HepG2 (cell line): ENCODE measurements at regions not wholly inside any gene's neighbourhood (a gene's known extent, or its start where the extent isn't known, plus 50 kb on each side); places are given as distances from the start of the nearest gene placed in this dataset.

ENCODE experiments used
- ATAC-seq: fragments of 200-7000 bp; cut with Tn5 transposase; 3 replicates; pipeline ENCODE4 v1.9.1; 2020; ENCODE audit warnings: mild to moderate bottlenecking, moderate library complexity
- BruUV-seq: library from RNA; stranded (reverse); fragments of 400-500 nt; replicated peaks from 2 replicates; lab custom pipeline; 2021; lab: Mats Ljungman, UMichigan
- CTCF ChIA-PET: fragments of 300-600 bp; formaldehyde crosslinking; extraction: SDS; loops from one replicate; lab custom pipeline; 2021; ENCODE audit warnings: low total read pairs, inconsistent platforms, low intra/inter-chr PET ratio; lab: Yijun Ruan, JAX
- POLR2A ChIA-PET: fragments of 350-600 bp; sonication (Branson Sonifier 250); formaldehyde crosslinking; loops from one replicate; lab custom pipeline; 2020; ENCODE audit warnings: antibody characterized with exemption, inconsistent platforms; lab: Yijun Ruan, JAX
- DNase-seq: peaks from one replicate; pipeline ENCODE4 v3.0.0-alpha.2; 2015; ENCODE audit warnings: low spot score
- FAIRE-seq: peaks from 3 replicates; lab custom pipeline; 2011; peaks lifted over from hg19 to GRCh38; lab: Jason Lieb, UNC
- H2AFZ ChIP-seq: one replicate; pipeline ENCODE4 v1.6.1; 2011; ENCODE audit warnings: low read length, inconsistent platforms
- H3K27ac ChIP-seq: fragments of 300-600 bp; 3 replicates; pipeline ENCODE4 v1.8.0; 2011; ENCODE audit warnings: mixed run types, mild to moderate bottlenecking, mixed read lengths, low read length, inconsistent platforms; ENCODE audit not compliant: insufficient read depth; ENCODE audit errors: extremely low read length
- H3K27me3 ChIP-seq, 2 experiments: fragments of 200-600 bp in 1 of 2; 2 replicates in 1 of 2; 3 replicates in 1 of 2; pipeline versions ENCODE4 v1.6.0 to v1.8.0; 2011; ENCODE audit warnings: low read length in 2 of 2, mild to moderate bottlenecking in 2 of 2, moderate library complexity in 2 of 2, inconsistent platforms in 1 of 2; ENCODE audit not compliant: insufficient read depth in 2 of 2, control insufficient read depth in 1 of 2
- H3K36me3 ChIP-seq, 2 experiments: fragments of 200-600 bp in 1 of 2; replicated peaks in 1 of 2; 2 replicates in 1 of 2; 3 replicates in 1 of 2; pipeline versions ENCODE4 v1.5.1 to v1.8.0; 2011; ENCODE audit warnings: low read length in 2 of 2, inconsistent platforms in 1 of 2; ENCODE audit not compliant: insufficient read depth in 2 of 2, control insufficient read depth in 1 of 2
- H3K4me1 ChIP-seq: 2 replicates; pipeline ENCODE4 v1.5.1; 2012; ENCODE audit warnings: low read length, inconsistent platforms; ENCODE audit not compliant: insufficient read depth
- H3K4me2 ChIP-seq: 2 replicates; pipeline ENCODE4 v1.6.0; 2011; ENCODE audit warnings: low read depth, low read length, inconsistent platforms
- H3K4me3 ChIP-seq, 3 experiments: fragments of 200-600 bp in 1 of 3; sonication (generic), shearing (Covaris generic) in 1 of 3; replicated peaks in 1 of 3; 2 replicates each; pipeline ENCODE4 v1.5.1; 2011 to 2016; ENCODE audit warnings: low read length in 3 of 3, inconsistent platforms in 2 of 3, low read depth in 2 of 3, mild to moderate bottlenecking in 2 of 3, control low read depth in 1 of 3, mixed read lengths in 1 of 3; ENCODE audit not compliant: insufficient read depth in 1 of 3
- H3K79me2 ChIP-seq: one replicate; pipeline ENCODE4 v1.6.1; 2011; ENCODE audit warnings: low read length, inconsistent platforms; ENCODE audit not compliant: insufficient read depth
- H3K9ac ChIP-seq: 2 replicates; pipeline ENCODE4 v1.6.0; 2011; ENCODE audit warnings: mild to moderate bottlenecking, low read depth, low read length, inconsistent platforms; ENCODE audit not compliant: insufficient read depth
- H3K9me3 ChIP-seq: 2 replicates; pipeline ENCODE4 v1.5.1; 2012; ENCODE audit warnings: mild to moderate bottlenecking, low read length
- H4K20me1 ChIP-seq: 2 replicates; pipeline ENCODE4 v1.6.0; 2011; ENCODE audit warnings: inconsistent platforms, mild to moderate bottlenecking, low read length, moderate library complexity; ENCODE audit not compliant: insufficient read depth
- NKX3-1 ChIP-seq: sonication (generic); formaldehyde crosslinking; IDR thresholded peaks from 2 replicates; pipeline ENCODE4 v1.5.0; 2020; ENCODE audit warnings: missing genetic modification reagents
- ZNF121 ChIP-seq: sonication (generic); formaldehyde crosslinking; IDR thresholded peaks from 2 replicates; pipeline ENCODE4 v1.5.0; 2020; ENCODE audit warnings: mild to moderate bottlenecking, missing genetic modification reagents
- ZNF512B ChIP-seq: sonication (generic); formaldehyde crosslinking; IDR thresholded peaks from 2 replicates; pipeline ENCODE4 v1.5.1; 2020; ENCODE audit warnings: missing genetic modification reagents, mild to moderate bottlenecking, borderline replicate concordance
- ZNF652 ChIP-seq: IDR thresholded peaks from 2 replicates; pipeline ENCODE4 v1.6.1; 2016; ENCODE audit warnings: low read depth, borderline replicate concordance
- ZNF770 ChIP-seq: sonication (generic); formaldehyde crosslinking; IDR thresholded peaks from 2 replicates; pipeline ENCODE4 v1.5.0; 2020; ENCODE audit warnings: mild to moderate bottlenecking, missing genetic modification reagents
- in situ Hi-C: cut with HindIII; loops from 2 replicates; pipeline ENCODE4 v1.10.0; 2017; ENCODE audit warnings: low pct_unique_long_range_greater_than_20kb; ENCODE audit not compliant: extremely low pct_ligation_motif_present
- intact Hi-C: fragments of 100-400 bp; cut with micrococcal nuclease; formaldehyde crosslinking; loops from one replicate; pipeline ENCODE4 v1.10.0; 2022; ENCODE audit not compliant: unreplicated experiment

- no peak overlapping the region for H3K4me3 ChIP-seq
- TF ChIP-seq ZNF770 (0 out of 2 replicates have a peak, but pooled peaks have one; percentile 11), ZNF121 (CRISPR knock-in tag) (peak; percentile 92), ZNF652 (CRISPR knock-in tag) (peak; percentile 40; the same call in 1 of the 2 replicates), ZNF512B (CRISPR knock-in tag) (no peak), NKX3-1 (0 out of 2 replicates have a peak, but pooled peaks have one; percentile 3)
- DNase-seq = no peak
- H3K9me3 ChIP-seq = no peaks in the 10 kb centered on the region
- no peak overlapping the region for H2AFZ ChIP-seq
- H3K4me2 ChIP-seq = peak overlapping the region; percentile 41
- CTCF ChIA-PET = interaction anchor here (1.2 kb wide), 1 partner anchor 89 kb away, joined by 3 read pairs; no protein-coding TSS in a partner anchor
- ATAC-seq = no peak
- H3K36me3 ChIP-seq = no peaks in the 10 kb centered on the region
- H3K4me1 ChIP-seq = peaks cover 63% of the 10 kb centered on the region
- no peaks in the 10 kb centered on the region for H3K79me2 ChIP-seq
- POLR2A ChIA-PET = interaction anchor here (0.7 to 1.8 kb wide), 3 partner anchors 57 to 199 kb away, joined by 4 to 7 read pairs (median 5); partner anchors contain the start of gene SIAH1
- intact Hi-C loops (loop anchor here (2.0 to 5.0 kb wide), 3 partner anchors 18 to 85 kb away; partner anchors contain the start of gene SIAH1), in situ Hi-C loops (no loop called here)
- BruUV-seq = no TSS peak
- peaks cover 0 to 1% of the 10 kb centered on the region in 2 experiments; a peak in 2 of 5 replicates for H3K27me3 ChIP-seq
- FAIRE-seq = peak; percentile 8
- H3K9ac ChIP-seq = no peak overlapping the region
- no peaks in the 10 kb centered on the region for H4K20me1 ChIP-seq
- H3K27ac ChIP-seq = no peak overlapping the region
Measured at GRCh38 chr16:48442379-48442778, 57.2 kb upstream of the SIAH1 start.
